Transverse colon (tissue), 3 donors: ENCODE measurements at regions not wholly inside any gene's neighbourhood (a gene's known extent, or its start where the extent isn't known, plus 50 kb on each side); places are given as distances from the start of the nearest gene placed in this dataset.

Experiments
- EP300 ChIP-seq: sonication (generic); formaldehyde crosslinking; IDR thresholded peaks from one replicate; pipeline ENCODE4 v1.6.1; 2017; ENCODE audit warnings: antibody characterized with exemption, low read depth
- TF ChIP-seq, protein P1 (sequence below), 5 experiments: fragments of 200-600 bp in 3 of 5; fragments of 450-650 bp in 2 of 5; sonication (generic) in 3 of 5; IDR thresholded peaks; 1 replicate in 2 of 5; 2 replicates in 3 of 5; pipeline ENCODE4 v1.5.1; 2016 to 2017; ENCODE audit warnings: antibody characterized with exemption in 5 of 5, inconsistent platforms in 3 of 5, mild to moderate bottlenecking in 2 of 5, moderate library complexity in 1 of 5

DNA sequence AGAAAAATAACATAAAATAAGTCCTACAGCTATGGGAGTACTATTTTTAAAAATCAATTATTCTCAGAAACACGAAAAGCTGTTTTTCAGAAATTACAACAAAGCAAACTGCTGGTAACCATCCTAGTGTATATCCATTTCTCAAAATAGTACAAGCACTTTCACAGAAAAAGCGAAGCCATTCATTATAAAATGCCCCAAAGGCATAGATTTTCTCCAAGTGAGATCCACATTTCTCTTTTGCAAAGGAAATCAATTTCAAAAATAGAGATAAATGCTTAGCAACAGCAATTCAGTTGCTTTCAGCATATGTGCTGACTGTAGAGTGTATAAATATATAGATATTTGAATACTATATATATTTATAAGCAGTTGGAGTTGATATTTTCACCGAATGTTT lies 1266.3 kb downstream of the SI start:
- TF ChIP-seq, protein P1, sequence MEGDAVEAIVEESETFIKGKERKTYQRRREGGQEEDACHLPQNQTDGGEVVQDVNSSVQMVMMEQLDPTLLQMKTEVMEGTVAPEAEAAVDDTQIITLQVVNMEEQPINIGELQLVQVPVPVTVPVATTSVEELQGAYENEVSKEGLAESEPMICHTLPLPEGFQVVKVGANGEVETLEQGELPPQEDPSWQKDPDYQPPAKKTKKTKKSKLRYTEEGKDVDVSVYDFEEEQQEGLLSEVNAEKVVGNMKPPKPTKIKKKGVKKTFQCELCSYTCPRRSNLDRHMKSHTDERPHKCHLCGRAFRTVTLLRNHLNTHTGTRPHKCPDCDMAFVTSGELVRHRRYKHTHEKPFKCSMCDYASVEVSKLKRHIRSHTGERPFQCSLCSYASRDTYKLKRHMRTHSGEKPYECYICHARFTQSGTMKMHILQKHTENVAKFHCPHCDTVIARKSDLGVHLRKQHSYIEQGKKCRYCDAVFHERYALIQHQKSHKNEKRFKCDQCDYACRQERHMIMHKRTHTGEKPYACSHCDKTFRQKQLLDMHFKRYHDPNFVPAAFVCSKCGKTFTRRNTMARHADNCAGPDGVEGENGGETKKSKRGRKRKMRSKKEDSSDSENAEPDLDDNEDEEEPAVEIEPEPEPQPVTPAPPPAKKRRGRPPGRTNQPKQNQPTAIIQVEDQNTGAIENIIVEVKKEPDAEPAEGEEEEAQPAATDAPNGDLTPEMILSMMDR (IDR thresholded peaks at IDR 0.05), result no peak
- no peak for TF ChIP-seq EP300
